HG02759 (cell line): ENCODE measurements at regions not wholly inside any gene's neighbourhood (a gene's known extent, or its start where the extent isn't known, plus 50 kb on each side); places are given as distances from the start of the nearest gene placed in this dataset.

Experiments
- ATAC-seq: cut with Tn5 transposase; IDR thresholded peaks from one replicate; pipeline ENCODE4 v1.9.1; 2021; ENCODE audit warnings: mild to moderate bottlenecking, moderate library complexity; ENCODE audit not compliant: unreplicated experiment

- no peak for ATAC-seq
Measured at GRCh38 chr5:8314965-8315364, 446.0 kb downstream of the MTRR start.

- no peak for ATAC-seq
Measured at GRCh38 chr5:8316608-8317280, 447.8 kb downstream of the MTRR start.

- no peak for ATAC-seq
Measured at GRCh38 chr5:8317335-8317734, 448.4 kb downstream of the MTRR start.

GRCh38 chr5:8320244-8320643 is 451.3 kb downstream of the MTRR start:
- no peak for ATAC-seq

- no peak for ATAC-seq
Measured at GRCh38 chr5:8321272-8321671, 452.3 kb downstream of the MTRR start.

- no peak for ATAC-seq
Measured at GRCh38 chr5:8322484-8322883, 453.5 kb downstream of the MTRR start.

- no peak for ATAC-seq
Measured at GRCh38 chr5:8327016-8327415, 458.1 kb downstream of the MTRR start.

GRCh38 chr5:8329773-8330172 is 460.8 kb downstream of the MTRR start:
- no peak for ATAC-seq

GRCh38 chr5:8332666-8333445 is 463.9 kb downstream of the MTRR start:
- ATAC-seq = no peak

- no peak for ATAC-seq
Measured at GRCh38 chr5:8333485-8333884, 464.5 kb downstream of the MTRR start.

GRCh38 chr5:8333977-8334376 is 465.0 kb downstream of the MTRR start:
- no peak for ATAC-seq

GRCh38 chr5:8340261-8340660 is 471.3 kb downstream of the MTRR start:
- ATAC-seq = no peak

- ATAC-seq = peak; percentile 57
Measured at GRCh38 chr5:8340739-8341344, 471.9 kb downstream of the MTRR start.

GRCh38 chr5:8341406-8341805 is 472.5 kb downstream of the MTRR start:
- ATAC-seq = no peak

- no peak for ATAC-seq
Measured at GRCh38 chr5:8347984-8348383, 479.0 kb downstream of the MTRR start.

- ATAC-seq = peak; percentile 95
Measured at GRCh38 chr5:8349855-8350254, 480.9 kb downstream of the MTRR start.

- no peak for ATAC-seq
Measured at GRCh38 chr5:8350644-8351339, 481.8 kb downstream of the MTRR start.

- ATAC-seq = no peak
Measured at GRCh38 chr5:8355981-8356380, 487.0 kb downstream of the MTRR start.

GRCh38 chr5:8360012-8360411 is 491.1 kb downstream of the MTRR start:
- no peak for ATAC-seq

- no peak for ATAC-seq
Measured at GRCh38 chr5:8362495-8362894, 493.5 kb downstream of the MTRR start.

GRCh38 chr5:8363138-8363537 is 494.2 kb downstream of the MTRR start:
- ATAC-seq = no peak
